ENCODE measurements at regions not wholly inside any gene's neighbourhood (a gene's known extent, or its start where the extent isn't known, plus 50 kb on each side); places are given as distances from the start of the nearest gene placed in this dataset.
A peak's percentile ranks its signal among the peaks of the same experiment; 100 is the strongest.

- no peak for TF ChIP-seq CTCF (IDR thresholded peaks at IDR 0.05; ENCODE audit: unreplicated experiment)
- H3K36me3 Mint-ChIP-seq (ENCODE audit: insufficient read depth) = no peaks in the 10 kb centered on the region
- no peak for DNase-seq (ENCODE audit: low spot score, unreplicated experiment)
- H3K27me3 Mint-ChIP-seq = peaks cover 12% of the 10 kb centered on the region
- no peaks in the 10 kb centered on the region for H3K9me3 Mint-ChIP-seq (ENCODE audit: low read depth)
- no peak overlapping the region for H3K27ac Mint-ChIP-seq
- no peak overlapping the region for H3K4me3 Mint-ChIP-seq (ENCODE audit: low read depth)
- peaks cover 23% of the 10 kb centered on the region for H3K4me1 Mint-ChIP-seq (ENCODE audit: low read depth)
Observed at GRCh38 chr4:159484864-159485263, 382.0 kb downstream of the RAPGEF2 start.

- H3K27me3 Mint-ChIP-seq = peaks cover 12% of the 10 kb centered on the region
- no peak overlapping the region for H3K4me3 Mint-ChIP-seq (ENCODE audit: low read depth)
- no peak overlapping the region for H3K27ac Mint-ChIP-seq
- peak; percentile 89 for TF ChIP-seq CTCF (IDR thresholded peaks at IDR 0.05; ENCODE audit: unreplicated experiment)
- H3K4me1 Mint-ChIP-seq (ENCODE audit: low read depth) = peaks cover 23% of the 10 kb centered on the region
- H3K9me3 Mint-ChIP-seq (ENCODE audit: low read depth) = peaks cover 15% of the 10 kb centered on the region
- DNase-seq (ENCODE audit: low spot score, unreplicated experiment) = peak; percentile 27
- H3K36me3 Mint-ChIP-seq (ENCODE audit: insufficient read depth) = peaks cover 2% of the 10 kb centered on the region
Observed at GRCh38 chr4:159487284-159487747, 384.4 kb downstream of the RAPGEF2 start.

- H3K4me1 Mint-ChIP-seq (ENCODE audit: low read depth) = peaks cover 11% of the 10 kb centered on the region
- peaks cover 3% of the 10 kb centered on the region for H3K36me3 Mint-ChIP-seq (ENCODE audit: insufficient read depth)
- no peak for DNase-seq (ENCODE audit: low spot score, unreplicated experiment)
- H3K27me3 Mint-ChIP-seq = peaks cover 12% of the 10 kb centered on the region
- peaks cover 21% of the 10 kb centered on the region for H3K9me3 Mint-ChIP-seq (ENCODE audit: low read depth)
- H3K4me3 Mint-ChIP-seq (ENCODE audit: low read depth) = no peak overlapping the region
- no peak for TF ChIP-seq CTCF (IDR thresholded peaks at IDR 0.05; ENCODE audit: unreplicated experiment)
- H3K27ac Mint-ChIP-seq = no peak overlapping the region
Observed at GRCh38 chr4:159489646-159490045, 386.8 kb downstream of the RAPGEF2 start.

GRCh38 chr4:159495515-159496236 lies 392.8 kb downstream of the RAPGEF2 start:
- TF ChIP-seq CTCF (IDR thresholded peaks at IDR 0.05; ENCODE audit: unreplicated experiment) = no peak
- Mint-ChIP-seq H3K27ac (no peak overlapping the region), H3K9me3 (ENCODE audit: low read depth) (peaks cover 18% of the 10 kb centered on the region), H3K27me3 (no peaks in the 10 kb centered on the region), H3K4me1 (ENCODE audit: low read depth) (no peaks in the 10 kb centered on the region), H3K36me3 (ENCODE audit: insufficient read depth) (peaks cover 3% of the 10 kb centered on the region), H3K4me3 (ENCODE audit: low read depth) (no peak overlapping the region)
- no peak for DNase-seq (ENCODE audit: low spot score, unreplicated experiment)

GRCh38 chr4:159496248-159496647 lies 393.4 kb downstream of the RAPGEF2 start:
- DNase-seq (ENCODE audit: low spot score, unreplicated experiment) = no peak
- no peak for TF ChIP-seq CTCF (IDR thresholded peaks at IDR 0.05; ENCODE audit: unreplicated experiment)
- Mint-ChIP-seq H3K27ac (no peak overlapping the region), H3K27me3 (no peaks in the 10 kb centered on the region), H3K9me3 (ENCODE audit: low read depth) (peaks cover 13% of the 10 kb centered on the region), H3K4me3 (ENCODE audit: low read depth) (no peak overlapping the region), H3K4me1 (ENCODE audit: low read depth) (no peaks in the 10 kb centered on the region), H3K36me3 (ENCODE audit: insufficient read depth) (peaks cover 3% of the 10 kb centered on the region)

Data from progenitor cell of endocrine pancreas (in vitro differentiated cells).